DMS79 treated with DMSO at 0.1 percent for 48 hours (cell line): ENCODE measurements at regions not wholly inside any gene's neighbourhood (a gene's known extent, or its start where the extent isn't known, plus 50 kb on each side); places are given as distances from the start of the nearest gene placed in this dataset.
"Not testable (repeated sequence)": the region's sequence is repeated elsewhere in the genome, so short reads cannot be mapped to it uniquely, and the experiment has no call there.

ENCODE experiments used
- DNase-seq: peaks from one replicate; lab custom pipeline; 2025; lab: John Stamatoyannopoulos, UW

DNA sequence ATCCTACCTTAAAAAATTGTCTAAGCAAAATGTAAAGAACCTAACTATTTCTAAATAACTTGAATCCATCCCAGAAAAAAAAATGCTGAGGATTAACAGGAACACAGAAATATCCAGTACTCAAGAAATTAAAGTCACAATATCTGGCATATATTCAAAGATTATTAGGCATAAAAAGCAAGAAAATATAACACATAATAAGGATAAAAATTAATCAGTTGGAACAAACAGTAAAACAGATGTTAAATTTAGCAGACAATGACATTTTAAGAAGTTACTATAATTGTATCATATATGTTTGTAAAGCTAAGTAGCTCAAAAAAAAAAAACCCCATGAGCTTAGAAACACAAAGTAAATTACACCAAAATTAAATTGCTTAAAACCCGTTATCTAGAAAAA, 427.4 kb upstream of the GYPC start:
- no peak for DNase-seq

DNA sequence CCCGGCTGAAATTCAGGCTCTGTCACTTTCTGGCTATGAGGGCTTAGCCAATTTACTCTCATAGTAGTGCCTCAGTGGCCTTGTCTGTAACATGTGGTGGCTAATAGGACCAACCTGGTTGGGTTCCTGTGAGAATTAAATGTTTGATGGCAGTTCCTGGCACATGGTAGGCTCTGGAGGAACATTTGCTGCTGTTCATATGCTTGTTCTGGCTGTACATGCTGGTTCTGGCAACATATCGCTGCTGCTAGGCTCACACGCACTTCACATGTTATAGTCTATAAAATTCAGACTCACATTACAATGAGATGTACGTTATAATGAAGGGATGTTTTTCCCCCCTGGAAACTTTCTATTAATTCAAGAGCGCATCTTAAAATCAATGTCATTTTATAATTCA, 417.7 kb upstream of the GYPC start:
- DNase-seq, result no peak

DNA sequence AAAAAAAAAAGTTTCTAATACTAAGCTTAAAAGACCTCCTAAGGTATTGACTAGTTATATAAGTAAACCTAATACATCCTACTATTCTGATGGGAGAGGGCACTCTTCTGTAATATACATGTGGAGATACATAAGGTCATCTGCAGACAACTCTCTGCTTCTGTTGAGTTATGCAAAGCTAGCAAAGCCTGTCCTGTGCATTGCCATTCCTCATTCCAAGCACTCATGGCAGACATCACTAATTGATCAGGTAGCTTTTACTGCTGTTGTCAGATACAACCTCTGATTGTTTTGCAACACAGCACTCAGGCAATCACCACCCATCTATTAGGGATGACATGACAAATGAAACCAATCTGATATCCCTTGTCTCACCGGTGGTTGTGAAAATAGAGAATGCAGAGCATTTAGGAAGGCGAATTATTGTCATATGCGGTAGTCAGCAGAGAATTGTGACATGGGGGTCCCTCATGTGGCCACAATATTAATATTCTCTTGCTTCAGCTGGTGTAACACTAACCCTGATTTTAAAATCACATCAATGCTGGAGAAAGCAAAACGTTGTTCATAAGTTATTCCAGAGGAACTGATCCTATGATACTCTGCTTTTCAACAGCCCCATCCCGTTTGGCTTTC, 416.5 kb upstream of the GYPC start:
- no peak for DNase-seq

DNA sequence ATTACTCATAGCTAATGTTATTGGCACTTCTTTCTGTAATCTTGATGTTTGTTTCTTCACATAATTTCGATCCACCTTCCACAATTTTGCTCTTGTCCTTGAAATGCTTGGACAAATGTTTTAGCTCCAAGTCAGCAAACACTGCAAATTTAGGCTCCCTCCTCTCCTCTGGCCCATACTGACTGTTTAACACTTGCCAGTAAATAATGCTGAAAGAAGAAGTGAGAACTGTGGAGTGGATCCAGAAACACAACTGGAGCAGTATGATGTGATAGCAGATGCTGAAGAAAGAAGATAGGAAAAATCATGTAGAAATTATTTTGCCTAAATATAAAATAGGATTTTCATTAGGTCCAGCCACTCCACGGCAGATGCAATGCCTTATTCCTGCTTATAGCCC, 415.0 kb upstream of the GYPC start:
- DNase-seq, result no peak

GRCh38 chr2:126241411-126241810, 414.5 kb upstream of the GYPC start:
- no peak for DNase-seq

- no peak for DNase-seq
These were observed 411.0 kb upstream of the GYPC start for GRCh38 chr2:126244937-126245336.

- no peak for DNase-seq
These were observed 402.3 kb upstream of the GYPC start for GRCh38 chr2:126253669-126254068.

DNA sequence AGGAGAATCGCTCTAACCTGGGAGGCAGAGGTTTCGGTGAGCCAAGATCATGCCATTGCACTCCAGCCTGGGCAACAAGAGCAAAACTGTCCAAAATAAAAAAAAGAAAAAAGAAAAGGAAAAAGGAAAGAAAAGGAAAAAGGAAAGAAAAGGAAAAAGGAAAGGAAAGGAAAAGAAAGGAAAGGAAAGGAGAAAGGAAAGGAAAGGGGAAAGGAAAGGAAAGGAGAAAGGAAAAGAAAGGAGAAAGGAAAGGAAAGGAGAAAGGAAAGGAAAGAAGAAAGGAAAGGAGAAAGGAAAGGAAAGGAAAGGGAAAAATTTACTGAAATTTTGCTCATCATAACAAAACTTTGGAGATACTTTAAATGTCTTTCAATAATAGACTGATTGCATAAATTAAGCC, 391.3 kb upstream of the GYPC start:
- DNase-seq, result no peak

- DNase-seq, result no peak
These were observed 386.0 kb upstream of the GYPC start for GRCh38 chr2:126269911-126270310.

DNA sequence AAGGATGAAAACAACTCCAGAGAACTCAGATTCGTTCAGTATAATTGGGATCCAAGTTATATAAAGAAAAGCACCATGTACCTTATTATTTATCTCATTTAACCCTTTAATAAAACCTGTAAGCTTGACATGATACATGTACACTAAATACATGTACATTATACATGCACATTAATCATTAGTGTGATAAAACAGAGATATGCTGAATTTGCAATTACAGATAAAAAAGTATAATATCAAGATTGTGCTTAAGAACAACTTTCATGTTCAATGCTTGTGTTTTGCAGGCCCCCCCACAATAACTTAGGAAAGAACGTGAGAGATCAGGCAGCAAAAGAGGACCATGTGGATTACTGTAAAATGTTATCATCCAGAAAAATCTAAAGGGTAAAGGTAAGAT, 385.4 kb upstream of the GYPC start:
- no peak for DNase-seq

DNA sequence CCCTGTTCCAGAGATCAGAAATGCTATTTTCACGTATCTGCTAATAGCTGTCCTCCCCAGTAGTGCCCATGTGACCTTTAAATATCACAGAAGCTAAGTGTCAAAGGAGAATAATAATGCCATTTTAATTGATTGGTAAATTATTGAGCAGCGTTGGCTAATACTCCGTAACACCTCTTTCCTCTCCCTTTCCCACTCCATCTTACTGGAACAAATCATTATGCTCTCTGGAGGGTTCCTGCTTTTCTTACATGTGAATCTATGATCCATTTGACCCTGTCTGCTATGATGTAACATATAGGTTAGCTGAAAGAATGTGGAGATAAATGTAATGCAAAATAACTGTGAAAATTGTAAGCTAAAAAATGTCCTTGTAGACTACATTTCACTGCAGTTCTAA, 383.6 kb upstream of the GYPC start:
- no peak for DNase-seq

DNA sequence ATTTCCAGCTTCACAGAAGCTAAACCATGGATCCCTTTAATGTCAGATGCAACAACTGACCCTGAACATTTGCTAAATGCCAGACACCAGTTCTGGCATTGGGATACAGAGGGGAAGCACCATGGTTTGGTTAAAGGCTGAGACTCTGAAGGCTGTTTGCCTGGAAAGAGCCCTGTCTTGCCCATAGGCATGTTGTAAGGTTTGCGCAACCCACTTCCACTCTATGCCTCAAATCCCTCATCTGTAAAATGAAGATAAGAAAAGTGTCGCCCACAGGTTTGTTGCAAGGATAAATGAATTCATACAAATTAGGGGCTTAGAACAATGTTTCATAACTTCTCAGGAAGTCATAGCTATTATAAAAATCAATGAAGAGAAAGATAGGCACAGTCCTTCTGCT, 380.9 kb upstream of the GYPC start:
- DNase-seq, result no peak

- DNase-seq, result not testable (repeated sequence)
These were observed 379.7 kb upstream of the GYPC start for GRCh38 chr2:126276268-126276667.

- no peak for DNase-seq
These were observed 367.6 kb upstream of the GYPC start for GRCh38 chr2:126288362-126288761.

- DNase-seq, result not testable (repeated sequence)
These were observed 362.0 kb upstream of the GYPC start for GRCh38 chr2:126293962-126294361.

DNA sequence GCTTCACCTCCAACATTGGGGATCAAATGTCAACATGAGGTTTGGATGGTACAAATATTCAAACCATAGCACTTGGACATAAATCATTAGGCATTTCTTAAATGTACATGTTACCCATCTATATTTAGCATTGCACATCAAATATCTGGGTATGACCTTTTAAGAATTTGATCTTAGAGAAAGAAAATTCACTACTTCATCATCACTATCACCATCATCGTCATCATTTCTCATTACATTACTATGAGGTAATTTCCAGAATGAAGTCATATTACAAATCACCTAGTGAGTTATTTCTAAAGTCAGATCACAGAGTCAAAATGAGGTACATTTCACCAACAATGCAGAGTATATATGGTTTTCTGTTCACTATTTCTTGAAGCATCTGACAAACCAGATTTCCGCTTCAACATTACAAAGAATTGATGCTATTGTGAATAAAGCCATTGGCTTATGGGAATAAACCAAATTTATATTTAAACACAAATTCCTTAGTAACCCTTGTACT, 356.4 kb upstream of the GYPC start:
- no peak for DNase-seq

GRCh38 chr2:126300348-126300747, 355.6 kb upstream of the GYPC start:
- DNase-seq, result no peak

DNA sequence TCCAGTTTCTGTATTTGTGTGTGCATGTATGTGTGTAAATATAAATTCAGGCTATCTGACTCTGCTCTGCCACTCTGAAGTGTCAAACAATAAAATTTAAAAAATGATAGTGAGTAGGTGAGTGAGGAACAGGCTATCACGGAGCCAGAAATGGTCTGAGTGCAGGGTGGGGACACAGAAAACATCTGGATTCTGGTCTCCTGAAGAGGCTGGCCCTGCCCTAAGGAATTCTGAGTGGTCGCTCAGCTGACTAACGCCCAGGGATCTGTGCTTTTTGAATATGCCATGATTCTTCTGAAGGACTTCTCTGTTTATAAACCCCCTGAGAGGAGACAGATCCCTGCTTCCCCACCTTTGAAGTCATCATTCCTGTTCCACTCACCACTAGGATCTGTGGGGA, 353.9 kb upstream of the GYPC start:
- no peak for DNase-seq

- DNase-seq, result no peak
These were observed 352.8 kb upstream of the GYPC start for GRCh38 chr2:126303113-126303512.

DNA sequence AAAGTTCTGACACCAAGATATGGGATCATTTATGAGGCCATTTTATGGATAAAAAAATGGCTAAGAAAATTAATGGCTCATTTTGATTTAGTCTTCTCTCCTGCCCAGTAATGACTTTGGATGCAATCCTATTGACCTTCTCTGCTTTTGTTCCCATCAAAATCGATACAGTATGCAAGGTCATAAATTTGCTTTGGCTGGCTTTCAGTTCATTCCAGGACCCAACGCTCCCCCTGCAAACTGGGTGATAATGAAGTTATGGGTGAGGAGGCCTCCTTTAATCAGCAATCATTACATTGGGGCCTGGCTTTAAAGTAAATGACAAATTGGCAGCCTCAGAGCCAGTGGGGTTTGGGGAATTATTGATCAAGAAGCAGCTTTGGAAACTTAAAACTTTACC, 351.8 kb upstream of the GYPC start:
- no peak for DNase-seq

DNA sequence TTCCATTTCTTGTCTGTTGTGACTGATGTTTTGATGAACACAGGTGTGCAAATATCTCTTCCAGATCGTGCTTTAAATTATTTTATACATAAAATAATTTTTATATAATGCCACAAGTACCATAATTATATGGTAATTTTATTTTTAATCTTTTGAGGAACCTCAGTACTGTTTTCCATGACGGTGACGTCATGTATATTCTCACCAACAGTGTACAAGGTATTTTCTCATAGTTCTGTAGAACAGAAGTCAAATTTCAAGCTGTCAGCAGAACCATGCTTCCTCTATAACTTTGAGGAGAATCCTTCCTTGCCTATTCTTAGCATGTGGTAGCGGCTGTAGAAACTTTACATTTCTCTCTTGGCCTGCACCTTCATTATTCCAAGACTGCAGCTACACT, 349.4 kb upstream of the GYPC start:
- DNase-seq, result no peak

- no peak for DNase-seq
These were observed 348.2 kb upstream of the GYPC start for GRCh38 chr2:126307740-126308139.

GRCh38 chr2:126309185-126309584, 346.8 kb upstream of the GYPC start:
- no peak for DNase-seq

GRCh38 chr2:126312579-126312978, 343.4 kb upstream of the GYPC start:
- DNase-seq, result no peak

DNA sequence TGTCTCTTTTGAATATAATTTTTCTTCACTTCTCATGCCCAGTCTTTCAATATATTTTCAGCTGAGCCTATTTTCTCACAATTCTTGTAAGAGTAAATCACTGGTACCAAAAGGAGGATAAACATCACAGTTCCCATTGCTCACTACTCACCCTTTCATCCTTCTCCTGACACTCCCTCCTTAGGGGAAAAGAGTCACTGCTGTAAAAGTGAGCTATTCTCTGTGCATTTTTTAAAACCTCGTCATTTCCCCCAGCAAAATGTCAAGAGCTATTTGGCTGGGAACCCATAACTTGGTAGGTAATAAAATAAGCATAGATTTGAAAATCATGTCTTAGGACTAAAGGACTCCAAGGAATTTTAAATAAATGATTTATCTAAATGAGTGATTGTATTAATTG, 340.1 kb upstream of the GYPC start:
- no peak for DNase-seq
